Activated naive CD4-positive, alpha-beta T cell treated with anti-CD3 and anti-CD28 coated beads, Interleukin-2, amount 50 U/mL, for 24 hours (primary cell): ENCODE measurements at regions not wholly inside any gene's neighbourhood (a gene's known extent, or its start where the extent isn't known, plus 50 kb on each side); places are given as distances from the start of the nearest gene placed in this dataset.

ENCODE experiments used
- H3K27ac Mint-ChIP-seq: one replicate; pipeline ENCODE4 v1.8.0; 2021; ENCODE audit warnings: mild to moderate bottlenecking, mixed read lengths
- H3K27me3 Mint-ChIP-seq: one replicate; pipeline ENCODE4 v1.8.0; 2021; ENCODE audit warnings: mixed read lengths
- H3K36me3 Mint-ChIP-seq: one replicate; pipeline ENCODE4 v1.8.0; 2021; ENCODE audit warnings: mixed read lengths
- H3K4me1 Mint-ChIP-seq: one replicate; pipeline ENCODE4 v1.8.0; 2021; ENCODE audit warnings: mixed read lengths
- H3K4me3 Mint-ChIP-seq: one replicate; pipeline ENCODE4 v1.8.0; 2021; ENCODE audit warnings: mild to moderate bottlenecking, mixed read lengths
- H3K9me3 Mint-ChIP-seq: one replicate; pipeline ENCODE4 v1.8.0; 2021; ENCODE audit warnings: mixed read lengths

GRCh38 chr19:28185646-28186045 lies 1027.3 kb downstream of the UQCRFS1 start:
- Mint-ChIP-seq H3K9me3 (peaks cover 5% of the 10 kb centered on the region), H3K27me3 (no peaks in the 10 kb centered on the region), H3K4me3 (no peak overlapping the region), H3K27ac (no peak overlapping the region), H3K36me3 (no peaks in the 10 kb centered on the region), H3K4me1 (no peaks in the 10 kb centered on the region)

- no peaks in the 10 kb centered on the region for H3K4me1 Mint-ChIP-seq
- no peaks in the 10 kb centered on the region for H3K27me3 Mint-ChIP-seq
- H3K27ac Mint-ChIP-seq, result no peak overlapping the region
- no peak overlapping the region for H3K4me3 Mint-ChIP-seq
- H3K9me3 Mint-ChIP-seq, result peaks cover 5% of the 10 kb centered on the region
- H3K36me3 Mint-ChIP-seq, result no peaks in the 10 kb centered on the region
Measured at GRCh38 chr19:28184997-28185396, 1028.0 kb downstream of the UQCRFS1 start.

- Mint-ChIP-seq H3K9me3 (peaks cover 20% of the 10 kb centered on the region), H3K27me3 (peaks cover 2% of the 10 kb centered on the region), H3K27ac (no peak overlapping the region), H3K4me3 (no peak overlapping the region), H3K36me3 (no peaks in the 10 kb centered on the region), H3K4me1 (no peaks in the 10 kb centered on the region)
Measured at GRCh38 chr19:28176193-28176592, 1036.8 kb downstream of the UQCRFS1 start.

- Mint-ChIP-seq H3K27me3 (peaks cover 2% of the 10 kb centered on the region), H3K36me3 (no peaks in the 10 kb centered on the region), H3K27ac (no peak overlapping the region), H3K9me3 (peaks cover 20% of the 10 kb centered on the region), H3K4me1 (no peaks in the 10 kb centered on the region), H3K4me3 (no peak overlapping the region)
Measured at GRCh38 chr19:28171983-28172382, 1041.0 kb downstream of the UQCRFS1 start.

GRCh38 chr19:28170066-28170465 lies 1042.9 kb downstream of the UQCRFS1 start:
- Mint-ChIP-seq H3K9me3 (peaks cover 11% of the 10 kb centered on the region), H3K27me3 (peaks cover 2% of the 10 kb centered on the region), H3K4me3 (no peak overlapping the region)

GRCh38 chr19:28169168-28169887 lies 1043.6 kb downstream of the UQCRFS1 start:
- Mint-ChIP-seq H3K4me1 (no peaks in the 10 kb centered on the region), H3K36me3 (no peaks in the 10 kb centered on the region), H3K9me3 (peaks cover 11% of the 10 kb centered on the region), H3K27ac (no peak overlapping the region), H3K27me3 (peaks cover 2% of the 10 kb centered on the region), H3K4me3 (no peak overlapping the region)

More at GRCh38 chr19:28170066-28170465, 1042.9 kb downstream of the UQCRFS1 start:
- H3K4me1 Mint-ChIP-seq, result no peaks in the 10 kb centered on the region
- no peak overlapping the region for H3K27ac Mint-ChIP-seq
- no peaks in the 10 kb centered on the region for H3K36me3 Mint-ChIP-seq

- Mint-ChIP-seq H3K27me3 (peaks cover 2% of the 10 kb centered on the region), H3K9me3 (peaks cover 11% of the 10 kb centered on the region), H3K4me3 (no peak overlapping the region), H3K36me3 (no peaks in the 10 kb centered on the region), H3K27ac (no peak overlapping the region), H3K4me1 (no peaks in the 10 kb centered on the region)
Measured at GRCh38 chr19:28168557-28168956, 1044.4 kb downstream of the UQCRFS1 start.

- no peak overlapping the region for H3K27ac Mint-ChIP-seq
- H3K4me3 Mint-ChIP-seq, result no peak overlapping the region
- peaks cover 2% of the 10 kb centered on the region for H3K27me3 Mint-ChIP-seq
- no peaks in the 10 kb centered on the region for H3K36me3 Mint-ChIP-seq
- H3K9me3 Mint-ChIP-seq, result no peaks in the 10 kb centered on the region
- no peaks in the 10 kb centered on the region for H3K4me1 Mint-ChIP-seq
Measured at GRCh38 chr19:28166025-28166424, 1046.9 kb downstream of the UQCRFS1 start.

GRCh38 chr19:28164214-28164613 lies 1048.7 kb downstream of the UQCRFS1 start:
- Mint-ChIP-seq H3K27me3 (peaks cover 2% of the 10 kb centered on the region), H3K4me1 (no peaks in the 10 kb centered on the region), H3K9me3 (peaks cover 8% of the 10 kb centered on the region), H3K36me3 (no peaks in the 10 kb centered on the region), H3K27ac (no peak overlapping the region), H3K4me3 (no peak overlapping the region)

GRCh38 chr19:28159065-28159464 lies 1053.9 kb downstream of the UQCRFS1 start:
- Mint-ChIP-seq H3K36me3 (no peaks in the 10 kb centered on the region), H3K27me3 (peaks cover 2% of the 10 kb centered on the region), H3K4me3 (no peak overlapping the region), H3K27ac (no peak overlapping the region), H3K9me3 (peaks cover 19% of the 10 kb centered on the region), H3K4me1 (no peaks in the 10 kb centered on the region)

- Mint-ChIP-seq H3K4me1 (no peaks in the 10 kb centered on the region), H3K4me3 (no peak overlapping the region), H3K27me3 (no peaks in the 10 kb centered on the region), H3K9me3 (peaks cover 19% of the 10 kb centered on the region), H3K36me3 (no peaks in the 10 kb centered on the region), H3K27ac (no peak overlapping the region)
Measured at GRCh38 chr19:28155265-28155664, 1057.7 kb downstream of the UQCRFS1 start.

- peaks cover 10% of the 10 kb centered on the region for H3K9me3 Mint-ChIP-seq
- no peaks in the 10 kb centered on the region for H3K27me3 Mint-ChIP-seq
- no peak overlapping the region for H3K4me3 Mint-ChIP-seq
- H3K36me3 Mint-ChIP-seq, result no peaks in the 10 kb centered on the region
- H3K4me1 Mint-ChIP-seq, result no peaks in the 10 kb centered on the region
- no peak overlapping the region for H3K27ac Mint-ChIP-seq
Measured at GRCh38 chr19:28154077-28154476, 1058.9 kb downstream of the UQCRFS1 start.

GRCh38 chr19:28153123-28153522 lies 1059.8 kb downstream of the UQCRFS1 start:
- H3K27ac Mint-ChIP-seq, result no peak overlapping the region
- no peak overlapping the region for H3K4me3 Mint-ChIP-seq
- H3K36me3 Mint-ChIP-seq, result no peaks in the 10 kb centered on the region
- H3K9me3 Mint-ChIP-seq, result peaks cover 2% of the 10 kb centered on the region
- no peaks in the 10 kb centered on the region for H3K27me3 Mint-ChIP-seq
- H3K4me1 Mint-ChIP-seq, result no peaks in the 10 kb centered on the region

- Mint-ChIP-seq H3K27ac (no peak overlapping the region), H3K4me3 (no peak overlapping the region), H3K4me1 (no peaks in the 10 kb centered on the region), H3K27me3 (no peaks in the 10 kb centered on the region), H3K36me3 (no peaks in the 10 kb centered on the region), H3K9me3 (no peaks in the 10 kb centered on the region)
Measured at GRCh38 chr19:28152195-28152594, 1060.8 kb downstream of the UQCRFS1 start.

- Mint-ChIP-seq H3K27ac (no peak overlapping the region), H3K4me3 (no peak overlapping the region), H3K36me3 (no peaks in the 10 kb centered on the region), H3K9me3 (no peaks in the 10 kb centered on the region), H3K27me3 (no peaks in the 10 kb centered on the region), H3K4me1 (no peaks in the 10 kb centered on the region)
Measured at GRCh38 chr19:28150129-28150528, 1062.8 kb downstream of the UQCRFS1 start.

GRCh38 chr19:28148554-28148953 lies 1064.4 kb downstream of the UQCRFS1 start:
- no peak overlapping the region for H3K27ac Mint-ChIP-seq
- no peaks in the 10 kb centered on the region for H3K27me3 Mint-ChIP-seq
- no peaks in the 10 kb centered on the region for H3K9me3 Mint-ChIP-seq
- H3K4me3 Mint-ChIP-seq, result no peak overlapping the region
- no peaks in the 10 kb centered on the region for H3K4me1 Mint-ChIP-seq
- no peaks in the 10 kb centered on the region for H3K36me3 Mint-ChIP-seq

- H3K9me3 Mint-ChIP-seq, result peaks cover 11% of the 10 kb centered on the region
- H3K4me3 Mint-ChIP-seq, result no peak overlapping the region
- no peaks in the 10 kb centered on the region for H3K27me3 Mint-ChIP-seq
- no peaks in the 10 kb centered on the region for H3K4me1 Mint-ChIP-seq
- H3K27ac Mint-ChIP-seq, result no peak overlapping the region
- H3K36me3 Mint-ChIP-seq, result no peaks in the 10 kb centered on the region
Measured at GRCh38 chr19:28142258-28142657, 1070.7 kb downstream of the UQCRFS1 start.
